ENCODE measurements at regions not wholly inside any gene's neighbourhood (a gene's known extent, or its start where the extent isn't known, plus 50 kb on each side); places are given as distances from the start of the nearest gene placed in this dataset.

DNA sequence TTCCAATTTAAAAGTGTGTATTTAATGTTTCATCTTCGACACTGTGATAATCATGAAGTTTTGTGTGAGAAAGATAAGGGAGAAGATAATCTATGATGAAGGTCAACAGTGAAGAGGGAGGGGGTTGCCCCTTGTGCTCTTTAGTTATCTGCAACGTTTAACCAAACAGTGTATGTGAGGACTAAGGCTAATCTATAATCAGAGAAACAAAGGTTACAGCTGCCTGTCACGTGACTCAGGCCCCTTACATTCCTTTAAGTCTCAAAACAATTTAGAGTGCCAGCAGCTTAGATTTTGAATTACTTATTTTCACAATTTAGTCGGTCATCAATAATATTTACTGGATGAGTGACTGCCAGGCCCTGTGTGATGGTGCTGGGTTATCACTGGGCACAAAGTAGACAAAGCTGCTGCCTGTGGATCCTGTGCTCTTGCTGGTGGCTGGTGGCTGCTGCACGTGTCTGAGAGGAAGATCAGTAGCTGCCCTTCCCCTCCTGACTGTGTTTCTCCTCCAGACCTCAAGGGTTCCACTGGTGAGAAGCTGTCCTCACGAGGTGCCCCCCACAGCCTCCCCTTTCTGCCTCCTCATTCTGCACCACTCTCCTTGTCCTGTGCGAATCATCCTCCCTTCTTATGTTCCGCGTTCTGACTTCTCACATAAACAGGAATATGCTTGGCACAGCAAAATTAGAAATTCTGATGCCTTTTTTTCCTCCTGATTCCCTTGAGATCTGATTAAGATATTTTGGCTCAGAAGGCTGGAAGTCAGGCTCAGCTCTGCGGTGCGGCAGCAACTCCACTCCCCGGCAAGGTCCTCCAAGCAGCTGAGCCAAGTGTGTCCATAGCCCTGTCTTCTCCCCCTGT is 331.1 kb upstream of the B3GAT1 start (continued):
- TF ChIP-seq TOE1 (CRISPR knock-in tag; IDR thresholded peaks at IDR 0.05), result no peak; the same call in 1 of the 2 replicates
- TF ChIP-seq ZFP36L1 (CRISPR knock-in tag; IDR thresholded peaks at IDR 0.05), result no peak
- TF ChIP-seq ZNF543 (CRISPR knock-in tag; IDR thresholded peaks at IDR 0.05), result no peak
- no peak for TF ChIP-seq ETV6 (CRISPR knock-in tag; conservative IDR thresholded peaks at IDR 0.05)
- TF ChIP-seq, protein P1, sequence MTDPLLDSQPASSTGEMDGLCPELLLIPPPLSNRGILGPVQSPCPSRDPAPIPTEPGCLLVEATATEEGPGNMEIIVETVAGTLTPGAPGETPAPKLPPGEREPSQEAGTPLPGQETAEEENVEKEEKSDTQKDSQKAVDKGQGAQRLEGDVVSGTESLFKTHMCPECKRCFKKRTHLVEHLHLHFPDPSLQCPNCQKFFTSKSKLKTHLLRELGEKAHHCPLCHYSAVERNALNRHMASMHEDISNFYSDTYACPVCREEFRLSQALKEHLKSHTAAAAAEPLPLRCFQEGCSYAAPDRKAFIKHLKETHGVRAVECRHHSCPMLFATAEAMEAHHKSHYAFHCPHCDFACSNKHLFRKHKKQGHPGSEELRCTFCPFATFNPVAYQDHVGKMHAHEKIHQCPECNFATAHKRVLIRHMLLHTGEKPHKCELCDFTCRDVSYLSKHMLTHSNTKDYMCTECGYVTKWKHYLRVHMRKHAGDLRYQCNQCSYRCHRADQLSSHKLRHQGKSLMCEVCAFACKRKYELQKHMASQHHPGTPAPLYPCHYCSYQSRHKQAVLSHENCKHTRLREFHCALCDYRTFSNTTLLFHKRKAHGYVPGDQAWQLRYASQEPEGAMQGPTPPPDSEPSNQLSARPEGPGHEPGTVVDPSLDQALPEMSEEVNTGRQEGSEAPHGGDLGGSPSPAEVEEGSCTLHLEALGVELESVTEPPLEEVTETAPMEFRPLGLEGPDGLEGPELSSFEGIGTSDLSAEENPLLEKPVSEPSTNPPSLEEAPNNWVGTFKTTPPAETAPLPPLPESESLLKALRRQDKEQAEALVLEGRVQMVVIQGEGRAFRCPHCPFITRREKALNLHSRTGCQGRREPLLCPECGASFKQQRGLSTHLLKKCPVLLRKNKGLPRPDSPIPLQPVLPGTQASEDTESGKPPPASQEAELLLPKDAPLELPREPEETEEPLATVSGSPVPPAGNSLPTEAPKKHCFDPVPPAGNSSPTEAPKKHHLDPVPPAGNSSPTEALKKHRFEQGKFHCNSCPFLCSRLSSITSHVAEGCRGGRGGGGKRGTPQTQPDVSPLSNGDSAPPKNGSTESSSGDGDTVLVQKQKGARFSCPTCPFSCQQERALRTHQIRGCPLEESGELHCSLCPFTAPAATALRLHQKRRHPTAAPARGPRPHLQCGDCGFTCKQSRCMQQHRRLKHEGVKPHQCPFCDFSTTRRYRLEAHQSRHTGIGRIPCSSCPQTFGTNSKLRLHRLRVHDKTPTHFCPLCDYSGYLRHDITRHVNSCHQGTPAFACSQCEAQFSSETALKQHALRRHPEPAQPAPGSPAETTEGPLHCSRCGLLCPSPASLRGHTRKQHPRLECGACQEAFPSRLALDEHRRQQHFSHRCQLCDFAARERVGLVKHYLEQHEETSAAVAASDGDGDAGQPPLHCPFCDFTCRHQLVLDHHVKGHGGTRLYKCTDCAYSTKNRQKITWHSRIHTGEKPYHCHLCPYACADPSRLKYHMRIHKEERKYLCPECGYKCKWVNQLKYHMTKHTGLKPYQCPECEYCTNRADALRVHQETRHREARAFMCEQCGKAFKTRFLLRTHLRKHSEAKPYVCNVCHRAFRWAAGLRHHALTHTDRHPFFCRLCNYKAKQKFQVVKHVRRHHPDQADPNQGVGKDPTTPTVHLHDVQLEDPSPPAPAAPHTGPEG (CRISPR knock-in tag; IDR thresholded peaks at IDR 0.05), result no peak
- TF ChIP-seq ZNF749 (CRISPR knock-in tag; IDR thresholded peaks at IDR 0.05; ENCODE audit: borderline replicate concordance), result no peak
- no peak for TF ChIP-seq SRSF9 (IDR thresholded peaks at IDR 0.05; ENCODE audit: borderline replicate concordance, insufficient read depth, low read depth, low read length, poor library complexity, severe bottlenecking)
- TF ChIP-seq ZNF83 (CRISPR knock-in tag; IDR thresholded peaks at IDR 0.05; ENCODE audit: borderline replicate concordance), result no peak
- TF ChIP-seq CBX2 (IDR thresholded peaks at IDR 0.05; ENCODE audit: low read depth, low read length), result no peak
- no peak for TF ChIP-seq CBX2 (CRISPR knock-in tag; IDR thresholded peaks at IDR 0.05; ENCODE audit: low read depth)
- TF ChIP-seq, protein P2, sequence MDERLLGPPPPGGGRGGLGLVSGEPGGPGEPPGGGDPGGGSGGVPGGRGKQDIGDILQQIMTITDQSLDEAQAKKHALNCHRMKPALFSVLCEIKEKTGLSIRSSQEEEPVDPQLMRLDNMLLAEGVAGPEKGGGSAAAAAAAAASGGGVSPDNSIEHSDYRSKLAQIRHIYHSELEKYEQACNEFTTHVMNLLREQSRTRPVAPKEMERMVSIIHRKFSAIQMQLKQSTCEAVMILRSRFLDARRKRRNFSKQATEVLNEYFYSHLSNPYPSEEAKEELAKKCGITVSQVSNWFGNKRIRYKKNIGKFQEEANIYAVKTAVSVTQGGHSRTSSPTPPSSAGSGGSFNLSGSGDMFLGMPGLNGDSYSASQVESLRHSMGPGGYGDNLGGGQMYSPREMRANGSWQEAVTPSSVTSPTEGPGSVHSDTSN (CRISPR knock-in tag; IDR thresholded peaks at IDR 0.05), result no peak
- no peak for TF ChIP-seq ZNF207 (IDR thresholded peaks at IDR 0.05; ENCODE audit: borderline replicate concordance)
- TF ChIP-seq, protein P3, sequence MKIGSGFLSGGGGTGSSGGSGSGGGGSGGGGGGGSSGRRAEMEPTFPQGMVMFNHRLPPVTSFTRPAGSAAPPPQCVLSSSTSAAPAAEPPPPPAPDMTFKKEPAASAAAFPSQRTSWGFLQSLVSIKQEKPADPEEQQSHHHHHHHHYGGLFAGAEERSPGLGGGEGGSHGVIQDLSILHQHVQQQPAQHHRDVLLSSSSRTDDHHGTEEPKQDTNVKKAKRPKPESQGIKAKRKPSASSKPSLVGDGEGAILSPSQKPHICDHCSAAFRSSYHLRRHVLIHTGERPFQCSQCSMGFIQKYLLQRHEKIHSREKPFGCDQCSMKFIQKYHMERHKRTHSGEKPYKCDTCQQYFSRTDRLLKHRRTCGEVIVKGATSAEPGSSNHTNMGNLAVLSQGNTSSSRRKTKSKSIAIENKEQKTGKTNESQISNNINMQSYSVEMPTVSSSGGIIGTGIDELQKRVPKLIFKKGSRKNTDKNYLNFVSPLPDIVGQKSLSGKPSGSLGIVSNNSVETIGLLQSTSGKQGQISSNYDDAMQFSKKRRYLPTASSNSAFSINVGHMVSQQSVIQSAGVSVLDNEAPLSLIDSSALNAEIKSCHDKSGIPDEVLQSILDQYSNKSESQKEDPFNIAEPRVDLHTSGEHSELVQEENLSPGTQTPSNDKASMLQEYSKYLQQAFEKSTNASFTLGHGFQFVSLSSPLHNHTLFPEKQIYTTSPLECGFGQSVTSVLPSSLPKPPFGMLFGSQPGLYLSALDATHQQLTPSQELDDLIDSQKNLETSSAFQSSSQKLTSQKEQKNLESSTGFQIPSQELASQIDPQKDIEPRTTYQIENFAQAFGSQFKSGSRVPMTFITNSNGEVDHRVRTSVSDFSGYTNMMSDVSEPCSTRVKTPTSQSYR (CRISPR knock-in tag; IDR thresholded peaks at IDR 0.05; ENCODE audit: borderline replicate concordance), result peak; percentile 74; the same call in 1 of the 2 replicates
- no peak for TF ChIP-seq KLF12 (CRISPR knock-in tag; IDR thresholded peaks at IDR 0.05; ENCODE audit: borderline replicate concordance)
- TF ChIP-seq, protein P4, sequence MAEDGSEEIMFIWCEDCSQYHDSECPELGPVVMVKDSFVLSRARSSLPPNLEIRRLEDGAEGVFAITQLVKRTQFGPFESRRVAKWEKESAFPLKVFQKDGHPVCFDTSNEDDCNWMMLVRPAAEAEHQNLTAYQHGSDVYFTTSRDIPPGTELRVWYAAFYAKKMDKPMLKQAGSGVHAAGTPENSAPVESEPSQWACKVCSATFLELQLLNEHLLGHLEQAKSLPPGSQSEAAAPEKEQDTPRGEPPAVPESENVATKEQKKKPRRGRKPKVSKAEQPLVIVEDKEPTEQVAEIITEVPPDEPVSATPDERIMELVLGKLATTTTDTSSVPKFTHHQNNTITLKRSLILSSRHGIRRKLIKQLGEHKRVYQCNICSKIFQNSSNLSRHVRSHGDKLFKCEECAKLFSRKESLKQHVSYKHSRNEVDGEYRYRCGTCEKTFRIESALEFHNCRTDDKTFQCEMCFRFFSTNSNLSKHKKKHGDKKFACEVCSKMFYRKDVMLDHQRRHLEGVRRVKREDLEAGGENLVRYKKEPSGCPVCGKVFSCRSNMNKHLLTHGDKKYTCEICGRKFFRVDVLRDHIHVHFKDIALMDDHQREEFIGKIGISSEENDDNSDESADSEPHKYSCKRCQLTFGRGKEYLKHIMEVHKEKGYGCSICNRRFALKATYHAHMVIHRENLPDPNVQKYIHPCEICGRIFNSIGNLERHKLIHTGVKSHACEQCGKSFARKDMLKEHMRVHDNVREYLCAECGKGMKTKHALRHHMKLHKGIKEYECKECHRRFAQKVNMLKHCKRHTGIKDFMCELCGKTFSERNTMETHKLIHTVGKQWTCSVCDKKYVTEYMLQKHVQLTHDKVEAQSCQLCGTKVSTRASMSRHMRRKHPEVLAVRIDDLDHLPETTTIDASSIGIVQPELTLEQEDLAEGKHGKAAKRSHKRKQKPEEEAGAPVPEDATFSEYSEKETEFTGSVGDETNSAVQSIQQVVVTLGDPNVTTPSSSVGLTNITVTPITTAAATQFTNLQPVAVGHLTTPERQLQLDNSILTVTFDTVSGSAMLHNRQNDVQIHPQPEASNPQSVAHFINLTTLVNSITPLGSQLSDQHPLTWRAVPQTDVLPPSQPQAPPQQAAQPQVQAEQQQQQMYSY (CRISPR knock-in tag; IDR thresholded peaks at IDR 0.05), result no peak
